RWPE1 (cell line): ENCODE measurements at regions not wholly inside any gene's neighbourhood (a gene's known extent, or its start where the extent isn't known, plus 50 kb on each side); places are given as distances from the start of the nearest gene placed in this dataset.

ENCODE experiments used
- CTCF ChIA-PET: fragments of 350-600 bp; sonication (Branson Sonifier 250); formaldehyde crosslinking; extraction: SDS; loops from one replicate; lab custom pipeline; 2021; lab: Yijun Ruan, JAX
- POLR2A ChIA-PET: fragments of 400-600 bp; formaldehyde crosslinking; extraction: SDS; loops from one replicate; lab custom pipeline; 2020; ENCODE audit warnings: antibody characterized with exemption; ENCODE audit not compliant: low non-redundant PET; lab: Yijun Ruan, JAX
- DNase-seq: peaks from one replicate; pipeline ENCODE4 v3.0.0; 2012; ENCODE audit warnings: low spot score
- H3K27ac ChIP-seq: fragments of 450-650 bp; 2 replicates; pipeline ENCODE4 v1.5.1; 2017
- CTCF ChIP-seq: fragments of 450-650 bp; conservative IDR thresholded peaks from 2 replicates; pipeline ENCODE4 v1.5.1; 2017; ENCODE audit warnings: low read depth, mild to moderate bottlenecking

- no peak for DNase-seq
- POLR2A ChIA-PET: no interaction called here
- no peak for TF ChIP-seq CTCF
- CTCF ChIA-PET: no interaction called here
- no peak overlapping the region for H3K27ac ChIP-seq
Measured at GRCh38 chr11:45715418-45715817, 50.0 kb upstream of the CHST1 start.
